DND-41 (cell line): ENCODE measurements at regions not wholly inside any gene's neighbourhood (a gene's known extent, or its start where the extent isn't known, plus 50 kb on each side); places are given as distances from the start of the nearest gene placed in this dataset.

ENCODE experiments used
- ATAC-seq: fragments of 200-7000 bp; cut with Tn5 transposase; 3 replicates; pipeline ENCODE4 v1.9.1; 2021; ENCODE audit warnings: low read depth; ENCODE audit not compliant: insufficient read depth
- DNase-seq: peaks from one replicate; pipeline ENCODE4 v3.0.0-alpha.2; 2020
- H2AFZ ChIP-seq: 2 replicates; pipeline ENCODE4 v1.6.0; 2012; ENCODE audit warnings: low read depth, low read length
- H3K27ac ChIP-seq: 2 replicates; pipeline ENCODE4 v1.5.1; 2012; ENCODE audit warnings: low read length, inconsistent platforms
- H3K27me3 ChIP-seq: fragments of 200-600 bp; sonication (generic); 2 replicates; pipeline ENCODE4 v1.6.0; 2012; ENCODE audit warnings: low read length, mild to moderate bottlenecking, inconsistent platforms; ENCODE audit not compliant: insufficient read depth, poor library complexity
- H3K36me3 ChIP-seq: 2 replicates; pipeline ENCODE4 v1.5.1; 2012; ENCODE audit warnings: low read length, inconsistent platforms; ENCODE audit not compliant: insufficient read depth
- H3K4me1 ChIP-seq: 2 replicates; pipeline ENCODE4 v1.5.1; 2012; ENCODE audit warnings: mild to moderate bottlenecking, low read length; ENCODE audit not compliant: insufficient read depth
- H3K4me2 ChIP-seq: 2 replicates; pipeline ENCODE4 v1.6.0; 2012; ENCODE audit warnings: mild to moderate bottlenecking, moderate library complexity, low read length, inconsistent platforms; ENCODE audit not compliant: insufficient read depth
- H3K4me3 ChIP-seq, 2 experiments: fragments of 200-600 bp in 1 of 2; shearing (Covaris generic) in 1 of 2; 2 replicates each; pipeline ENCODE4 v1.5.1; 2012 to 2016; ENCODE audit warnings: inconsistent platforms in 2 of 2, low read length in 2 of 2, mild to moderate bottlenecking in 2 of 2, low read depth in 1 of 2, moderate library complexity in 1 of 2
- H3K79me2 ChIP-seq: 2 replicates; pipeline ENCODE4 v1.6.0; 2012; ENCODE audit warnings: low read length, inconsistent platforms; ENCODE audit not compliant: insufficient read depth
- H3K9ac ChIP-seq: 2 replicates; pipeline ENCODE4 v1.6.0; 2012; ENCODE audit warnings: low read depth, mild to moderate bottlenecking, inconsistent platforms, low read length, moderate library complexity
- H3K9me3 ChIP-seq: 2 replicates; pipeline ENCODE4 v1.5.1; 2012; ENCODE audit warnings: low read length, moderate library complexity, mild to moderate bottlenecking, inconsistent platforms; ENCODE audit not compliant: insufficient read depth, severe bottlenecking
- H4K20me1 ChIP-seq: 2 replicates; pipeline ENCODE4 v1.6.0; 2012; ENCODE audit warnings: low read length; ENCODE audit not compliant: insufficient read depth
- CTCF ChIP-seq: IDR thresholded peaks from 2 replicates; pipeline ENCODE4 v1.5.1; 2012; ENCODE audit warnings: borderline replicate concordance, low read length, moderate library complexity, mild to moderate bottlenecking; ENCODE audit not compliant: poor library complexity, severe bottlenecking; ENCODE audit errors: extremely low read depth
- EZH2 ChIP-seq: IDR thresholded peaks from 3 replicates; pipeline ENCODE4 v1.6.1; 2012; ENCODE audit warnings: borderline replicate concordance, low read depth, mild to moderate bottlenecking, moderate library complexity, low read length, inconsistent platforms; ENCODE audit not compliant: severe bottlenecking

- no peak overlapping the region for H3K4me2 ChIP-seq
- no peak for TF ChIP-seq CTCF
- TF ChIP-seq EZH2, result no peak
- H4K20me1 ChIP-seq, result no peaks in the 10 kb centered on the region; the same call in 1 of the 2 replicates
- no peaks in the 10 kb centered on the region for H3K79me2 ChIP-seq
- no peak overlapping the region for H2AFZ ChIP-seq
- no peak overlapping the region for H3K4me3 ChIP-seq
- DNase-seq (no peak), ATAC-seq (no peak)
- no peak overlapping the region for H3K27ac ChIP-seq
- no peaks in the 10 kb centered on the region for H3K36me3 ChIP-seq
- no peak overlapping the region for H3K9ac ChIP-seq
- no peaks in the 10 kb centered on the region for H3K9me3 ChIP-seq
- H3K27me3 ChIP-seq, result no peaks in the 10 kb centered on the region
- no peaks in the 10 kb centered on the region for H3K4me1 ChIP-seq
Observed at GRCh38 chr22:48885919-48886305, 941.8 kb downstream of the BRD1 start.

- Histone ChIP-seq H3K4me2 (no peak overlapping the region), H3K27me3 (no peaks in the 10 kb centered on the region), H3K4me3 (no peak overlapping the region), H3K36me3 (no peaks in the 10 kb centered on the region), H3K4me1 (no peaks in the 10 kb centered on the region), H3K79me2 (no peaks in the 10 kb centered on the region), H3K27ac (no peak overlapping the region), H4K20me1 (no peaks in the 10 kb centered on the region), H3K9ac (no peak overlapping the region), H3K9me3 (no peaks in the 10 kb centered on the region), H2AFZ (no peak overlapping the region)
- DNase-seq (no peak), ATAC-seq (no peak)
- TF ChIP-seq CTCF (no peak), EZH2 (no peak)
Observed at GRCh38 chr22:48885271-48885918, 942.3 kb downstream of the BRD1 start.

GRCh38 chr22:48884786-48885185, 942.9 kb downstream of the BRD1 start:
- H3K9ac ChIP-seq, result no peak overlapping the region
- no peaks in the 10 kb centered on the region for H3K27me3 ChIP-seq
- H3K9me3 ChIP-seq, result no peaks in the 10 kb centered on the region
- no peak overlapping the region for H3K4me3 ChIP-seq
- H3K27ac ChIP-seq, result no peak overlapping the region
- H2AFZ ChIP-seq, result no peak overlapping the region
- H3K79me2 ChIP-seq, result no peaks in the 10 kb centered on the region
- TF ChIP-seq CTCF, result no peak
- no peak for TF ChIP-seq EZH2
- H3K36me3 ChIP-seq, result no peaks in the 10 kb centered on the region
- H3K4me1 ChIP-seq, result no peaks in the 10 kb centered on the region
- DNase-seq, result no peak
- H3K4me2 ChIP-seq, result no peak overlapping the region
- no peak for ATAC-seq
- no peaks in the 10 kb centered on the region for H4K20me1 ChIP-seq
